Epithelial cell of esophagus (primary cell): ENCODE measurements at regions not wholly inside any gene's neighbourhood (a gene's known extent, or its start where the extent isn't known, plus 50 kb on each side); places are given as distances from the start of the nearest gene placed in this dataset.
"Not testable (repeated sequence)": the region's sequence is repeated elsewhere in the genome, so short reads cannot be mapped to it uniquely, and the experiment has no call there.

Experiments
- DNase-seq: peaks from one replicate; pipeline ENCODE4 v3.0.0; 2010; ENCODE audit warnings: low read depth
- H3K4me3 ChIP-seq: 2 replicates; pipeline ENCODE4 v1.5.1; 2011; ENCODE audit warnings: mild to moderate bottlenecking, low read length, control low read depth
- TF ChIP-seq, protein P1 (sequence below): IDR thresholded peaks from 2 replicates; pipeline ENCODE4 v1.5.1; 2011; ENCODE audit warnings: low read depth, mild to moderate bottlenecking, low read length, control low read depth, inconsistent platforms; ENCODE audit not compliant: insufficient read depth; ENCODE audit errors: missing control alignments

DNA sequence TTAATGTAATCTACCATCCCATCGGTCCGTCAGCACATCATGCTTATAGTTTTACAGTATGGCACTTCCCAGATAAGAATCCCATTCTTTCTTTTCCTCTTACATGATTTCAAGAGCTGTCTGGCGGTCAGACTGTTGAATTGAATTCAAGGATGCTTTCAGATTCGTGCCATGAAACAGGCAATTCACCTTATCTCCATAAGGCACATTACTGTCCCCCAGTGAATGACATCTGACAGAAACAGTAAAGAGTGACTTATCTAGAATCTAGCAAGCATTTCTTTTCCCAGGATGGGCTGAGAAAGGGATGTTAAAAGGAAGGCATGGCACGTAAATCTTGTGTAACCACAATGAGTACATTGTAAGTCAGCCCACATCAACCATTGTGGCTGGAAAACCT, 61.1 kb upstream of the SEM1 start:
- no peak for DNase-seq
- no peak overlapping the region for H3K4me3 ChIP-seq
- TF ChIP-seq, protein P1, sequence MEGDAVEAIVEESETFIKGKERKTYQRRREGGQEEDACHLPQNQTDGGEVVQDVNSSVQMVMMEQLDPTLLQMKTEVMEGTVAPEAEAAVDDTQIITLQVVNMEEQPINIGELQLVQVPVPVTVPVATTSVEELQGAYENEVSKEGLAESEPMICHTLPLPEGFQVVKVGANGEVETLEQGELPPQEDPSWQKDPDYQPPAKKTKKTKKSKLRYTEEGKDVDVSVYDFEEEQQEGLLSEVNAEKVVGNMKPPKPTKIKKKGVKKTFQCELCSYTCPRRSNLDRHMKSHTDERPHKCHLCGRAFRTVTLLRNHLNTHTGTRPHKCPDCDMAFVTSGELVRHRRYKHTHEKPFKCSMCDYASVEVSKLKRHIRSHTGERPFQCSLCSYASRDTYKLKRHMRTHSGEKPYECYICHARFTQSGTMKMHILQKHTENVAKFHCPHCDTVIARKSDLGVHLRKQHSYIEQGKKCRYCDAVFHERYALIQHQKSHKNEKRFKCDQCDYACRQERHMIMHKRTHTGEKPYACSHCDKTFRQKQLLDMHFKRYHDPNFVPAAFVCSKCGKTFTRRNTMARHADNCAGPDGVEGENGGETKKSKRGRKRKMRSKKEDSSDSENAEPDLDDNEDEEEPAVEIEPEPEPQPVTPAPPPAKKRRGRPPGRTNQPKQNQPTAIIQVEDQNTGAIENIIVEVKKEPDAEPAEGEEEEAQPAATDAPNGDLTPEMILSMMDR, result no peak

DNA sequence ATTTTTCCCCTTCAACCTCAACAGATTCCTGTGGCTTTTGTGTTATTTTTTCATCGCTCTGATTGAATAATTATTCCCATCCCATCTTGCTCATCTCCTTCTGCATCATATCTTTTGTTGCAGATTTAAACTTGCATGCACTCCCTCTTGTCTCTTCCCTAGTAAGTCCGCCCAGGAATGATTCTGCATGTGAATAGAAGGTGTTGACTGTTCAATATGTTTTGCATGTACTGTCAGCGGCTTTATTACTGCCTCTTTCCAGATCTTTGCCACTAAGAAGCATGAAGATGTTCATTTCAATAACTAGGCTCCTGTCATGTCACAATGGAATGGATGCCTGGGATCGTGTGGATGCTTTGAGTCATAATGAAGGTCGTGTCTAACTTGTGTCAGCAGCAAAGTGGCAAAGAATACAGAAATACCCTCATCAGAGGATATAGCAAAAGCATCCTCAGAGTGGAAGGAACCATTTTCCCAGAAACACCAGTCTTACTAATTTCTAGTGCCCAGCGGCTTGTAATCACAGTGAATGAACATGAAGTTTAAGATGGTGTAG, 62.6 kb upstream of the SEM1 start:
- no peak overlapping the region for H3K4me3 ChIP-seq
- TF ChIP-seq, protein P1, result no peak
- DNase-seq, result no peak

DNA sequence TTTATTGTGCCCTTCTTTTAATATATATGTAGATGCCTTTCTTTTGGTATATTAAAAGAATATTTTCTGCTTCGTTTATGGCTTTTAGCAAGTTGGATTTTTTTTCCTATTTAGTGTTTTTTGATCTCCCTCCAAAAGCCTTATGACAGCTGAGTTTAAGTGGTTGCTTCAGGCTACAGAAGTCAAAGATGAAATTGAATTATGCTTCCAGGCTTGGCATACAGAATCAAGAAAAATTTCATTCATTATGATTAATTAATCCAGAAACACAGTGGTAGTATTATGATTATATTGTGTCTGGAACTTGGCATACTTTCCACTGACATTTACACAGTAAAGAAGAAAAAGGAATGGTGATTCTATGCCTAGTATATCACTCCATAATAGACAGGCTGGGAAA, 63.8 kb upstream of the SEM1 start:
- TF ChIP-seq, protein P1, result no peak
- DNase-seq, result no peak
- H3K4me3 ChIP-seq, result no peak overlapping the region

DNA sequence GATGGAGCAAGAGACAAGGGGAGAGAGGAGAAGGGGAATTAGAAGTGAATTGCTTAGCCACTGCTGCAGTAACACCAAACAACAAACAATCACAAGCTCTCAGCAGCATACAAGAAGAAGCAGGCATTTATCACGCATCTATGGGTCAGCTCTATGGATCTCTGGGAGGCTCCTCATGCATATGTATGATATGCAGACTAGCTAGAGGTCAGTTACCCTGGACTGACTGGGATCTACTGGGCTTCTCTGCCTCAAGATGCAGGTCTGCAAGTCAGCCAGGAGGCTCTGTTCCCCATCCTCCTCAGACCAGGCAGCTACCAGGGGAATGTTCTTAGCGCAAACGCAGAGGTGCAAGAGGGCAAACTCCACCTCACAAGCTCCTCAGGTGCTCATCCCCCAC, 64.7 kb upstream of the SEM1 start:
- TF ChIP-seq, protein P1, result no peak
- no peak overlapping the region for H3K4me3 ChIP-seq
- DNase-seq, result no peak

DNA sequence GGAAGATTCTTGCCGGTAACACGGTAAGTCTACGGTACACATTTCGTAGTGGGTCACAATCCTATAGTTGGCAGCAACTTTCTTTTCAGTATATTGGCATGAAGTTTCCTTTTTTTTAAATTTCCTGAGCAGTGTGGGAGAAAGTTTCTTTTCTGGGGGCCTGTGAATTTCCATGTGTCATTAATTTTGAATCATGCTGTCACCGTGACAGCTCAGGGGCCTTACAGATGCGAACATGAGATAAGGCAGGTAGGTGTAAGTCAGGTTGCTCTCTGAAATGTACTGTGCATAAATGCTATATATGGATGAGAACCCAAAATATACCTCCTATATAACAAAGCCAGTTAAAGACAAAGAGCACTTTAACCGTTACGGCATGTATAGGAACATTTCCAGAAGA, 65.4 kb upstream of the SEM1 start:
- no peak for DNase-seq
- TF ChIP-seq, protein P1, result no peak
- no peak overlapping the region for H3K4me3 ChIP-seq

DNA sequence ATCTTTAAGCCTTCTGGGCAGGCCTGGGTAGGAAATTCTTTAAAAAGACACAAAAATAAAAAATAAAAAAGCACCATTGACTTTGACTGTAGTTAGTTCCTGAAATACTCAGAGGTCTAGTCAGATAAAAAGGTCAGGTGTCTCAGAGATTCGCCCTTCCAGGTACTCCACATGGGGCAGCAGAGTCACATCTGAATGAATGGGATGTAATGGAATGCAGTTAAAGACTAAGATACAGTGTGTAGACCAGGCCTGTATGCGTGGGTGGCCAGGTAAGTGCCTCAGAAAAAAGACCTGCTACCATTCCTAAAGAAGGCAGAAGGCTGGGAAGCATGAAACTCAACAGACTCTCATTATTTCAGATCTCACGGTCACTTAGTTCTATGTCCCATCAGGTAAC, 68.6 kb upstream of the SEM1 start:
- peak; percentile 53 for DNase-seq
- TF ChIP-seq, protein P1, result peak; percentile 45
- no peak overlapping the region for H3K4me3 ChIP-seq

DNA sequence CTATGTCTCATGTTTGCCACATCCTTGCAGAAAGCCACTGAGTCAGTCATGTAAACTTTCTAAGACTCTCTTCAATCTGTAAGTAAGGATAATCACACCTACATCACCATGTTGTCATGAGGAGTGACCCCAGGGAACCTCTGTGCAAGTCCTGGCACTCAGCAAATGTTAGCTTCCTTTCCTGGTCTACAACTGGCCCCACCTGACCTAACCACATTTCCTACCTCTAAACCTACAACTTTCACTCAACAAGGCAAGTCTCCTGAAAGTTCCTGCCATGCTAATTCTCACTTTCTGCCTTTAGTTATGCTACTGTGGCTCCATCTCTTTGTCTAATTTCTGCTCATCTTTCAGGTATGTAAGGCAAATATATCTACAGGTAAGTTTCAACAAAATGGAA, 72.3 kb upstream of the SEM1 start:
- DNase-seq, result peak; percentile 41
- TF ChIP-seq, protein P1, result no peak
- no peak overlapping the region for H3K4me3 ChIP-seq

DNA sequence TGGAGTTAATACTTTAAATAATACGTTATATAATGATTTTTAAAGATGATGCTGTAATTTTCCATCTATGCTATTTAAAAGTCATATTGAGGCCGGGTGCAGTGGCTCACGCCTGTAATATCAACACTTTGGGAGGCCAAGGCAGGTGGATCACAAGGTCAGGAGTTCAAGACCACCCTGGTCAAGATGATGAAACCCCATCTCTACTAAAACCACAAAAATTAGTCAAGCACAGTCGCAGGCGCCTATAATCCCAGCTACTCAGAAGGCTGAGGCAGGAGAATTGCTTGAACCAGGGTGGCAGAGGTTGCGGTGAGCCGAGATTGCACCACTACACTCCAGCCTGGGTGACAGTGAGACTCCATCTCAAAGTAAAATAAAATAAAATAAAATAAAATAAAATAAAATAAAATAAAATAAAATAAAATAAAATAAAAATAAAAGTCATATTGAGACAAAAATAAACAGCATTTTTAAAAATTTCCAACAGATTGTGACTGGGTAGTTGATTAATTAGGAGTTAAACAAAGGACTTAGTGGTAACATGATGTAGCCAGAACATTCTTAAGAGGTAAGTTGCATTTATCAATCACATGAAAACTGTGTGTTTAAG, 73.1 kb upstream of the SEM1 start:
- not testable (repeated sequence) for H3K4me3 ChIP-seq, DNase-seq
